Fibroblast of skin of scalp (primary cell): ENCODE measurements at regions not wholly inside any gene's neighbourhood (a gene's known extent, or its start where the extent isn't known, plus 50 kb on each side); places are given as distances from the start of the nearest gene placed in this dataset.
"Not testable (repeated sequence)": the region's sequence is repeated elsewhere in the genome, so short reads cannot be mapped to it uniquely, and the experiment has no call there.

ENCODE experiments used
- DNase-seq: peaks from one replicate; pipeline ENCODE4 v3.0.0-alpha.2; 2013

DNA sequence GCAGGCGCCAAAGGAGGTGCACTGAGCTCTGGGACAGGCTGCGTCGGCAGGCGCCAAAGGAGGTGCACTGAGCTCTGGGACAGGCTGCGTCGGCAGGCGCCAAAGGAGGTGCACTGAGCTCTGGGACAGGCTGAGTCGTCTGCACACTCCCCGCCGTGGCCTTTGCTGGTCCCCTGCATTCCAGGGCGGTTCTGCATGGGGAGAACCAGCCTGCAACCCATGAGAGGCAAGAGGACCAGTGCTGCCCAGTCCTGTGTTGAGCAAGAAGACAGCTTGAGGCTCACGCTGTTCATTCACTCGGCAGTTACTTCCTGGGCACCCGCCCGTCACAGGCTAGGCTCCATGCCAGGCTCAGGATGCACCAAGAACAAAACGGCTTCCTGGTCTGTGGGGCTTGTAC, 150.6 kb upstream of the SALL3 start:
- not testable (repeated sequence) for DNase-seq

DNA sequence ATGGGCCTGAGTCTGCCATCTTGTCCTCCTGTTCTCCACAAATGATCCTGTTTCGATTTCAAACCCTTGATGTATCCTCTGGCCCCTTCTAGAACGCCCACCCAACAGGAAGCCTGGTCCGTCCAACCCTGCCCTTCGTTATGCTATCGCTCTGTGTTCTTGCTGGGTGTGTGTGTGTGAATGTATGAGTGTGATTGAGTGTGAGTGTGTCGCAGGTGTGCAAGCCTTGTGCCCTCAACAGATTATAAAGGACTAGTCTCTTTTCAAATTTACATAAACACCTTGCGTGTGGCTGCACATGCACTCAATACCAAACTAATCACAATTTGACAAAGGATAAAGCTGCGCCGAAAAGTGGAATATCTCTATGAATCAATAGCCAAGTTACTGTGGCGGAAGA, 149.5 kb upstream of the SALL3 start:
- no peak for DNase-seq

DNA sequence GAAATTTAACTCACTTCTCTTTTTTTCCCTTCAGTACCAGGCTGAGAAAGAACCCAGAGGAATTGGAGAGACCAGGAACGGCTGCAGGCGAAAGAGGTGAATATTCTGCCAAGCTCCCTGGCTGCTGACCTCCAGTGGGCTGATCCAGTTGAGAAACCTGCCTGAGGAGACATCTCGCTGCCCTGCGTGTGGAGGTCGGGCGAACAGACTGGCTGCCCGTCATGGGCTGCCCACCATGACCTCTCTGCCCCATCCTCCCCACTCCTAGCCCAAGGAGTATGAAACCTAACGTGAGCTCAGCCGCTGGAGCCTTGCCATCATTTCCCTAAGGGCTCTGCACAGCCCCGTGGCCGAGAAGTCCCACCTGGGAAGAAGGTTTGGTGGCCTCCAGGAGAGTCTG, 148.8 kb upstream of the SALL3 start:
- DNase-seq, result no peak

DNA sequence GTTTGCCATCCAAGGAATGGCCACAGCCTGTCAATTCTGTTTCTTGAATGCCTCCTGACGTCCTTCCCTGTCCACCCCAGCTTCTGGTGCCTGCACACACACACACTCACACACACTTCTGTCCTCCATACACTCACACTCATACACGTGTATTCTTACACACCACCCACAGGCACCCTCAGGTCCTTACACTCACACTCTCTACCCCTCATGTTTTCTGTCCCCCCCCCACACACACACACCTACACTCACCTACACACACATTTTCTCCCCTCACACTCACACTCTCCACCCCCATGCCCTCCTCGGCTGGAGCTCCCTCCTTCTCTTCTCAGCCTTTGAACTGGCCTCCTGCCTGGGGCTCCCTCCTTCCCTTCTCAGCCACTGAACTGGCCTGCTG, 148.0 kb upstream of the SALL3 start:
- no peak for DNase-seq

DNA sequence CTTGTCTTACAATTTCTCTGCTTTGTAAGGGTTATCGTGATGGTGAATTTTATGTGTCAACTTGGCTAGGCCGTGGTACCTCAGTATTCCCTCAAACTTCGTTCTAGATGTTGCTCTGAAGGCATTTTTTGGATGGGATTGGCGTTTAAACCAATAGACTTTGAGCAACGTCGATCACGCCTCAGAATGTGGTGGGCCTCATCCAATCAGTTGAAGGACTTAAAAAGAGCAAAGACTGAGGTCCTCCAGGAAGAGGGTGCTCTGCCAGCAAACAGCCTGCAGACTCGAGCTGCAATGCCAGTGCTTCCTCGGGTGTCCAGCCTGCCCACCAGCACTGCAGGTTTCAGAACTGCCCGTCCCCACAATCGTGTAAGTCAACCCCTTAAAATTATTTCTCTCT, 145.8 kb upstream of the SALL3 start:
- no peak for DNase-seq

DNA sequence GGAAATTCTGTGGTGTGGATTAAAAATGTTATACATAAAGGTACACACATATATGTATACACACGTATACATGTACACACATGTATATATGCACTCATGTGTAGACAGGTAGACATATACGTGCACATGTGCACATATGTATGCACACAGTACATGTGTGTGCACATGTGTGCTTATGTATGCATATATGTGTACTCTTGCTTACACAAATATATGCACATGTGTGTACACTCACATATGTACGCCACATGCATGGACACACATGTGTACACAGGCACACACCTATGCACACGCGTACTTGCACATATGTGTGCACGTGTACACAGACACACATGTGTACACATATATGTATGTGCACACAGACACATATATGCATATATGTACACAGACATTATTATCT, 142.8 kb upstream of the SALL3 start:
- DNase-seq, result no peak

DNA sequence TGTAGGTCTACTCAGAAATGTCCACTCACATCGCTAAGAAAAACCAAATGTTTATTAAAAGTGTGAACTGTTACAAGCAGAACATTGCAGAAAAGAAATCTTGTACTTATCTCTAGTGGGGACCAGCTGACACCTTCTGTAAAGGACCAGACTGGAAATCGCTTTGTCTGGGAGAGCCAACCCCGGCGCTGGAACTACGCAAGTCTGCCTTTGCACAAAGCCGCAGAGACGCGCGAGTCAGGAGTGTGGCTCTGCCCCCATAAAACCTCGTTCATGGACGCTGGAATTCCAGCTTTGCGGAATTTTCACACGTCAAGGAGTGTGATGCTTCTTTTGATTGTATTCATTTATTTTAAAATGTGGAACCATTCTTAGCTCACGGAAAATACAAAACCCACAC, 141.9 kb upstream of the SALL3 start:
- no peak for DNase-seq

DNA sequence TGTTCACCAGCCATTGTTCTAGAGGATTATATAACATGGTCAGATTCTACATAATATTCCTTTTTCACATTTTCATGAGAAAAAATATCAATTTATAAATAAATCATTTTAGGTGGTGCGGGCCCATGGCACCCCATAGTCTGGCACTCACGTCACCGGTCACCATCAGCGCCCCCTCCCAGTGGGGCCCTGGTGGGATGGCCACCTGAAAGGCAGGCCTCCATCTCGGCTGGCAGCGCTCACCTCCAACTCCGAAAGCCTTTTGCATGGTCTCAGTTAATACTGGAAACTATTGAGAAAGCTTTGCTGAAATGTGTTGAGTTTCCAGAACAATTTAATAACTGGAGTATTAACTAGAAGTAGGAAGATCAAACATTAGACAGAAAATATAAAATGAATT, 141.4 kb upstream of the SALL3 start:
- no peak for DNase-seq

DNA sequence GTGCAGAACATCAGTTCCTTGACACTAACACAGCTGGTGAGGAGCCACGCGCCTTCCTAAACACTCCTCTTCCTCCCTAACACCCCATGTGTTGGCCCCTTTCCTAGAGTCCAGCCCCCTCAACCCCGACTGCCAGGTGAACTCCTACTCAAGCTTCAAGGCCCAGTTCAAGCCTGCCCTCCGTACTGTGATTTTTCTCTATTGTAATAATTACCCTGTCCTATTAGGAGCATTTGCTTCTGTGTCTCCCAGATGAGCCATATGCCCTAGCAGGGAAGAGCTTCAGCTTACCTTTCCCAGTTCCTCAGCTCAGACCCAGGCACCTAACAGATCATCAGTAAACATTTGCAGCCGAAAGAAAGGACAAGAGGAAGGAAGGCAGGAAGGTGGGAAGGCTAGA, 130.6 kb upstream of the SALL3 start:
- DNase-seq, result no peak

DNA sequence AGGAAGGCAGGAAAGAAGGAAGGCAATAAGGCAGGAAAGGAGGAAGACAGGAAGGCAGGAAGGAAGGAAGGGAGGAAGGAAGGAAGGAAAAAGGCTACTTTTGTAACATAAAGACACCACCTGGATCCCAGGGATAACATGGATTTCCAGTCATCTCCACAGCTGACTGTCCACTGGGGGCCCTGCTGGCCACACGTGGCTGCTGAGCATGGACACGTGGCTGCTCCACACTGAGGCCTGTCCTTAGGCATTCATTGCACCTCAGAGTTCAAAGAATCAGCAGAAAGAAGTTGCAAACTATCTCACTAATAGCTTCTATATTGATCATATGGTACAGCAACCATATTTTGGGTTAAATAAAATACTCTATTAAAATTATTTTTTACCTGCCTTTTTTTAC, 130.2 kb upstream of the SALL3 start:
- DNase-seq, result no peak

DNA sequence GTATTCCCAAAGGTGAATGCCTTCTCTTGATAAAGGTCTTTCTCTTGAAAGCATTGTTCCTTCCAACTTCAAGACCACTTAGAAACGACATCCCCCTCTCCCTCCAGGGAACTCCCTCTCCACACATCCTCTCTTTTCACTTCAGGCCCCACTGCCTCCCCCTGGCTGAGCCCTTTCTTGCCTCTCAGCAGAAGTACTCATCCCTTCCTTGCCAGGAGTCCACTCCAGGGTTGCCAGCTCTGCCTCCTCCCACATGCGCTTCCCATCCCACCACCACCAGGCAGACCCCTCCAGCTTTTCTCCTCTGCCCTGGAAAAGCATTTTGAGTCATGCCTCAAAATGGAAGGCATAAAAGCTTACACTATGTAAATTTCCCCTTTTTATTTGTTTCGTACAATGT, 126.3 kb upstream of the SALL3 start:
- DNase-seq, result no peak

DNA sequence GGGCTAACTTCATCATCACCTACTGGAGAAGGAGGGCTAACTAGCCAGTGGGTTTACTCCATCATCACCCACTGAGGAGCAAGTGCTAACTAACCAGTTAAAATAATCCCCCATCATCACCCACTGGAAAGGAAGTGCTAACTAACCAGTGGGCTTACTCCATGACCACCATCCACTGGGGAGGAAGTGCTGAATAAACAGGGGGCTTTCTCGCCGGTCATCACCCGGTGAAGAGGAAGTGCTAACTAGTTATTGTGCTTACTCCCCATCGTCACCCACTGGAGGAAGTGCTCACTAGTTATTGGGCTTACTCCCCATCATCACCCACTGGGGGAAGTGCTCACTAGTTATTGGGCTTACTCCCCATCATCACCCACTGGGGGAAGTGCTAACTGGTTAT, 124.4 kb upstream of the SALL3 start:
- no peak for DNase-seq

DNA sequence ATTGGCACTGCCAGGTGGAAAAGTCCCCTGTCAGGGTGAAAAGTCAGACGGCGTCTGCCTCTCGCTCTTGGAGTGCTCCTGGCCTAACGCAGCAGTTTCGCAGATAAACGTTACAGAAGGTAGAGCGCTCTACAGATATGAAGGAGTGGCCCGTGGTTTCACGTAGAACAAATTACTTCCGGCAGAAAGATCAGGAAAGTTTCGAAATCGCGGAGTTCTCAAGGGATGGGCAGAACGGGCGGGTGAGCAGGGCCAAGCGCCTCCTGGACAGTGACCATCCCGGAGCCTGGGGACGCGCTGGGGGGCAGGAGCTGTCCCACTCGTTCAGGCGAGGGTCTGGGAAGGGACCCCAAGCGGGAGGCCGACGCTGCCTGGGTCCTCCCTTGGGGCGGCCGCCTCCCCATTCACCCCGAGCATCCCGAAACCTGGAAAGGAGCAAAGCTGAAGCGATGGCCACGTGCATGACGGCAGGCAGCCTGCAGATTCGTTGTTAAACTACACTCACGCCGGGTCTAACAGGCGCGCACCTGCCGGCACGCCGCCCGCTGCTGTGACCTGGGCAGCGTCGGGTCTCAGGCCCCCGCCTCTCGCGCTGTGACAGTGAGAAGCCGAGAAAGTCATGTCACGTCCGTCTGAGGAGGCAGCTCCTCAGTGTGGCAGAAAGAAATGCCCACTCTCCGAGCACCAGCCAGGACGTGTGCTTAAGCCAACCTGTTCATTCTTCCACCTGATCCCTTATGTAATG, 122.9 kb upstream of the SALL3 start:
- DNase-seq, result no peak

DNA sequence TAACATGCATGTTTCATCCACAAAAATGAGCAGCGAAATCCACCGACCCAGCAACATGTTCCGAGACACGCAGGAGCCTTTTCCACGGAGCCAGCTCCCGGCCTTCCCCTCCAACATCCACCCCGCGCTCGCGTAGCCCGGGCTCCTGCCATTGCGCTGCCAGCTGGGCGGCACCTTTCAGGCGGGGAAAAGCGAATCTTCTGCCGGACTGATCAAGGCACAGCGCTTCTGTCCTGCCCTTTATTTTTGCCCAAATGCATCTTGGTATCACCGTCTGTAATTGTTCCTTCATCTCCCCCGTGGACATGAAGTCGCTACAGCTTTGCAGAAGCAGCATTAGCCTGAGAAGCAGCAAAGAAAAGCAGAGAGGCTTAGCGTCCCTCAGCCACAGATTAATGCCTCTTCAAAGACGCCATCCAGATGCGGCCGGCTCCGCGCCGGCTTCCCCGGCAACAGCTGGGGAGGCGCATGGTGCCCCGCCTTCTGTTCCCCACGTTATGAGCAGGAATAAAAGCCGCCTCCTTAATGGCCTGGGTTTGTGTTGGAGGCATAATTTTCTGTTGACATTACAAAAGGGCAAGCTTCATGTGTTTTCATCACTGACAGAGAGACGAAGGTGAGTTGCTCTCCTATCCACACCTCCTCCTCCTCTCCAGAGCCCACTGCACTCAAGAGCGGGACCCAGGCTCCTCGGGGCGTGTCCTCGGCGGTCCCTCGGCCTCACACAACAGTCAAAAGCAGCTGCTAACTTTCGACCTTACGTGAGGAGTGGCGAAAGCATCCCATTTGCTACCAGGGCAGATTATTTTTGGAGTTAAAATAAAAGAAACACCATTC, 122.1 kb upstream of the SALL3 start:
- DNase-seq, result no peak

DNA sequence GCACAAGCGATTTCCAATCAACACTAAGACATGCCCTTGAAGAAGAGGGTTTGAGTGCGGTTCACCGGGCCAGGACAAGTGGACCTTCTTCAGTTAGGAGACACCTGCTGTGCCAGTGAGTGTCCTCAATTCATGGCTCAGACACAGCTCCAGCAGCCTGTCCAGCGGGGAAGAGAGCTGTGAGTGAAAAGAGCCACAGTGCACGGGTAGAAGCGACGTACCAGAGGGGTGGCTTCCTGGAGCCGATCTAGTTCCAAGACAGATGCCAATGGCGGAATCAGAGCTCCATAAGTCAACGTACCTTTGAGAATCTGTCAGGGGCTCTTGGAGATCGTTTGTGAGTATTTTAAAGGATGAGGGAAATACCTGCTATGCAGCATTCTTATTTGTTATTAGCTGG, 119.9 kb upstream of the SALL3 start:
- no peak for DNase-seq

DNA sequence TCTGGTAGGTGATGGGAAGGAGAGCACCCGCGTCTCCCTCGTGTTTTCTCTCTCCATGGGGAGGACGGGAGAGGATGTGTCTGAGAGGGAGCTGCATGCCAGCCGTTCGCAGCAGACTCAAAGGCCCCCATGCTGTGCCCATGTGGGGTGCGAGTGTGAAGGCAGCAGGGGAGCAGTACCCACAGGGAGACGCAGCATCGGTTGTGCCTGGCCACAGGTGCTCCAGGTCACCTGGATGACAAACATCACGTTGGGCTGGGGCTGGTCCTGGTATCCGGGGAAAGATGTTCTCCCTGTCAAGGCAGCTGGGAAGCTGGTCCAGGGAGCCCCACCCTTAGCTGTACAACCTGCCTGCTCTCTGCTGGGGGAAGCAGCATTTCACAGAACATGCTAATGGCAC, 119.5 kb upstream of the SALL3 start:
- no peak for DNase-seq

DNA sequence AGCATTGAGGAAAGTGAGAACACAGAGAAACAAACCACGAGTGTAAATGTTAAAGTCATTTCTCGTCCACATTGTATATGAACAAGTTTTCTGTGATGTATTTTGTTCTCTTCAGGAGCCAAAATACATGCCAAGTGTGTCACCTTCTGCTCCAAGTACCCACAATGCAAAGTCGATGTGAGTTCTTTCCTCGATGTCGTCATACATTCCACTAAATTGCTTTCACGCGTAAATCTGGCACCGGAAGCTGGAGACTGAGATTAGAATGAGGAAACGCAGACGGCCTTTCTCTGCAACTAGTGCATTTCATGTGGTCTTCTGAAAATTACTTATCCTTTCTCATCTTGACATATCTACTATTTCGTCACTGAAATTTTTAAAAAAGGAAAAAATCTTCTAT, 118.5 kb upstream of the SALL3 start:
- DNase-seq, result no peak

DNA sequence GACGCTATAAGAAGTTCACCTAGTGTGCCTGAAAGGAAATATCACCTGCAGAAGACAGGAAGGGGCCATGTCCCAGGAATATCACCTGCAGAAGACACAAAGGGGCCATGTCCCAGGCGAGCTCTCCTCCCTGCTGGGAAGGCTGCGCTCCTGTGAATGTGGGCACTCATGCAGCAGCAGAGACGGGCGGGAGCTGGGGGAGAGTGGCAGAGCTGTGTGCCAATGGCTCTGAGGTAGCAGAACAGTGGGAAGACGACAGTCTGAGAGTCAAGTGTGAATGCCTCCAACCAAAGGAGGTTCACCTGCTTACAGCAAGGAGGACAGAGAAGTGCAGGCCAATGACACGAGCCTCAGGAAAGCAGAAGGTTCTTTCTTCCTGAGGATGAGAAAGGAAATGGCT, 117.9 kb upstream of the SALL3 start:
- DNase-seq, result no peak

DNA sequence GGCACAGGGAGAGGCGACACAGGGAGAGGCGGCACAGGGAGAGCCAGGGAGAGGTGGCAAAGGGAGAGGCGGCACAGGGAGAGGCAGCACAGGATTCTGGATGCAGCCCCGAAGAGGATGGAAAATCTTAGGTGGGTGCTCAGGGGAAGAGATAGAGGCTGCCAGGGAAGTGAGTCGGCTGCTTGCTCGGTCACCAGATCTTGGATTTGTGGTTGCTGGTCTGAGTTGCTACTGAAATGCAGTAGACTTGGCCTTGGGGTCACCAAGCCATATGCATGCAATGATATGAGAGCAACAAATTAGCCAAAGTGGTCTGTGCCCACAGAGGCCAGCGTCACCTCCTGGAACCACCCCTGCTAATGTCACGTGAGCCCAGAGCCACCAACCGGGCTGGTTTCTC, 117.2 kb upstream of the SALL3 start:
- no peak for DNase-seq

DNA sequence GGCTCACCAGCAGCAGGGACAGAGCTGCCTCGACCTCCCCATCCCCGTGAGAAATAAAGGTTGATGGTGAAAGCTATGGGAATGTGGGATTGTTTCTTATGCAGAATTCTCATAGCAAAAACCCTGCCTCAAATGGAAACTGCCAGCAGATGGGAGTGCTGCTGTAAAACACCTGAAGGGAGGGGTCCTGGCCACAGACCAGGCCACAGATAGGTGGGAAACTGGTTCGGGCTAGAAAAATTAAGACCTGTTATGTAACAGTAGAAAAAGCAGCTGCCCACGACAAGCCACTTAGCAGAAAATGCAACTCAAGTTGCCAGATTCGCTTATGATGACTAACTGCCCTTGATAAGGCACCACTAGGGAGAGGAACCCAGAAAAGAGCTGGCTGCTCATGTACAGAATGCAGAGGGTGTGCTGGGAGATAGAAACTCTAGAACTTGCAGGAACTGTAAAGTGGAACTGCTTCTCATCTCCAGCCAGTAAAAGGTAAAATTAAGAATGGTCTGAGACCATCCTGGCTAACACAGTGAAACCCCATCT, 114.5 kb upstream of the SALL3 start:
- DNase-seq, result no peak

DNA sequence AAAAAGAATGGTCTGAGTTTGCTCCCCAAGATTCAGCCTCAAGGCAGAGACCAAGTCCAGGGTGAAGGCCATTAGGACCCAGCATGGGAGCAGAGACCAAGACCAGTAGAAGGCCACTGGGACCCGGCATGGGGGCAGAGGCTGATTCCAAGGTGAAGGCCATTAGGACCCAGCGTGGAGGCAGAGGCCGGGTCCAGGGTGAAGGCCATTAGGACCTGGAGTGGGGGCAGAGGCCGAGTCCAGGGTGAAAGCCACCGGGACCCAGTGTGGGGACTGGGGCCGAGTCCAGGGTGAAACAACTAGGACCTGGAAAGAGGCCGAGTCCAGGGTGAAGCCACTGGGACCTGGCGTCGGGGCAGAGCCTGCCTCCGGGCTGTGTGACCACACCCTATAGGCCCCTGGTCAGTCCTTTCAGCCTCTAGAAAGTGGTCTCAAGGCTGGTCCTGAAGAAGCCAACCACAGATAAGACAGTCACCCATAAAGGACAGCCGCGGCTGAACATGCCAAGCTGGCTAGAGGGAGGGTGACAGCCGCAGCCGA, 113.8 kb upstream of the SALL3 start:
- DNase-seq, result no peak

DNA sequence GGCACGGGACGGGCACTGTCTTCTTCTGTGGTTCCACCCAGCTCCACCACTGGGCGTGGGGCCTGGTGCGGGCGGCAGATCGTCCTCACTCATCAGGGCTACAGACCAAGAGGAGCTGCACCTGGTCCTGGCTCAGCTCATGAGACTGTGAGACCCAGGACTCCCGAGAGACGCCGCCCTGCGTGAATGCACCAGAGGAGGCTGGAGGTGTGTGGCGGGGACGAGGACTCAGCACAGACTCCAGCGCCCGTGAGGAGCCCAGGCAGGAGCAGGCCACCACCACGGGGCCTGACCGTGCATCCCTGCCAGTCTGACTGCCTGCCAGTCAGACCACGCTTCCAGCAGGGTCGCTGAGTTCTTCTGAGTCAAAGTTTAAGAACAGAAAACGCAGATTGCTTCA, 112.5 kb upstream of the SALL3 start:
- DNase-seq, result no peak
